AG10803 (cell line): ENCODE measurements at regions not wholly inside any gene's neighbourhood (a gene's known extent, or its start where the extent isn't known, plus 50 kb on each side); places are given as distances from the start of the nearest gene placed in this dataset.

Experiments
- DNase-seq: peaks from one replicate; pipeline ENCODE4 v3.0.0; 2010; ENCODE audit warnings: low read depth
- H3K4me3 ChIP-seq: 2 replicates; pipeline ENCODE4 v1.5.1; 2011; ENCODE audit warnings: mild to moderate bottlenecking, low read length, control low read depth
- TF ChIP-seq, protein P1 (sequence below): conservative IDR thresholded peaks from 2 replicates; pipeline ENCODE4 v1.5.1; 2011; ENCODE audit warnings: mild to moderate bottlenecking, low read length, control low read depth, inconsistent platforms

DNA sequence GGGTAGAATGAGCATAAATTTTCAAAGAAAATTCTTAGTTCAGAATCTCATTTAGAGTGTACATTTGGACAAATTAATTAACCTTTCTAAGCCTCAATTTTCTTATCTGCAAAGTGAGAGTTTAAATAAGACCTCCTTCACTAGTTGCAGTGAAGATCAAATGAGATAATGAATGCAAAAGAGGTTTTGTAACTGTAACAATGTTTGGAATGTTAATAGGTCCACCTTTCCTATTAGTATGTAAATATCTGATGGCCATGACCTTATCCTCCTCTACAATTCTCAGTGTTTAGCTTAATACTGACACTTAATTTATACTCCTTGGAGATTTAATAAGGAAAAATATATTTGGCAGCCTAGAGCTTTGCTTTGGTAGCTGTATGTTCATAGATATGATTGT lies 138.8 kb downstream of the GABRG1 start:
- TF ChIP-seq, protein P1, sequence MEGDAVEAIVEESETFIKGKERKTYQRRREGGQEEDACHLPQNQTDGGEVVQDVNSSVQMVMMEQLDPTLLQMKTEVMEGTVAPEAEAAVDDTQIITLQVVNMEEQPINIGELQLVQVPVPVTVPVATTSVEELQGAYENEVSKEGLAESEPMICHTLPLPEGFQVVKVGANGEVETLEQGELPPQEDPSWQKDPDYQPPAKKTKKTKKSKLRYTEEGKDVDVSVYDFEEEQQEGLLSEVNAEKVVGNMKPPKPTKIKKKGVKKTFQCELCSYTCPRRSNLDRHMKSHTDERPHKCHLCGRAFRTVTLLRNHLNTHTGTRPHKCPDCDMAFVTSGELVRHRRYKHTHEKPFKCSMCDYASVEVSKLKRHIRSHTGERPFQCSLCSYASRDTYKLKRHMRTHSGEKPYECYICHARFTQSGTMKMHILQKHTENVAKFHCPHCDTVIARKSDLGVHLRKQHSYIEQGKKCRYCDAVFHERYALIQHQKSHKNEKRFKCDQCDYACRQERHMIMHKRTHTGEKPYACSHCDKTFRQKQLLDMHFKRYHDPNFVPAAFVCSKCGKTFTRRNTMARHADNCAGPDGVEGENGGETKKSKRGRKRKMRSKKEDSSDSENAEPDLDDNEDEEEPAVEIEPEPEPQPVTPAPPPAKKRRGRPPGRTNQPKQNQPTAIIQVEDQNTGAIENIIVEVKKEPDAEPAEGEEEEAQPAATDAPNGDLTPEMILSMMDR = no peak
- H3K4me3 ChIP-seq = no peak overlapping the region
- DNase-seq = no peak

DNA sequence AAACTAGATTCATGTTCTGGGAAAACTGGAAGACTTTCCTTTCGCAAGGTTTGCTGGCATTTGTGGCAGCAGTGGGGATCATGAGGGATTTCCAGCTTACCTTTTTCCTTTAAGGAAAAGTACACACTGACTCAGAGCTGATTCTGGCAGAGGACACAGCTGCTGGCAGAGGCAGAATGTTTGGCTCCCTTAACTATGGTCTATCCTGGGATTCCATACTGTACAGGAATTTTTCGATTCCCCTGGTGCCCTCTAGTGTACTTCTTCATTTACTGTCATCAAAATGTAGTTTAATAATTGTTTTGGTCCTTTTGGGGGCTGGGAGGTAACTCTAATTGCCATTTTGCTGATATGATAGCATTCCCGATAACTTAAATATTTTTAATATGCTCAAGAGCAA lies 152.7 kb downstream of the GABRG1 start:
- TF ChIP-seq, protein P1 = no peak
- DNase-seq = no peak
- no peak overlapping the region for H3K4me3 ChIP-seq

DNA sequence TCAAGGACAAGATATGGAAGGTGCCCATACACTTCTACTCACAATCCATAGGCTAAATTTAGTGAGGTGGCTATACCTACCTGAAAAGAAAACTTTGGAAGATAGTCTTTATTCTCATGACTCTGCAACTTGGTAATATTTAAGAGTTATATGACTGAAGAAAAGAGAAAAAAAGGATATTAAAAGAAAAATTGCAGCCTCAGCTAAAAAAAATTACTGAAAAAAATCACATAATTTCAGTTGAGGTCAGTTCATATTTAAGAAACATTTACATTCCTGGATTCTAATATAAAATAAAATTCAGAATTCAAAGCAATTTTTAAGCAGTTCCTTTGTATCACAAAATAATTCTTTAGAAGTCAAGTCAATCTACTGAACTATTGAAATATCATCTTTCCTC lies 166.5 kb downstream of the GABRG1 start:
- no peak overlapping the region for H3K4me3 ChIP-seq
- TF ChIP-seq, protein P1 = no peak
- no peak for DNase-seq

DNA sequence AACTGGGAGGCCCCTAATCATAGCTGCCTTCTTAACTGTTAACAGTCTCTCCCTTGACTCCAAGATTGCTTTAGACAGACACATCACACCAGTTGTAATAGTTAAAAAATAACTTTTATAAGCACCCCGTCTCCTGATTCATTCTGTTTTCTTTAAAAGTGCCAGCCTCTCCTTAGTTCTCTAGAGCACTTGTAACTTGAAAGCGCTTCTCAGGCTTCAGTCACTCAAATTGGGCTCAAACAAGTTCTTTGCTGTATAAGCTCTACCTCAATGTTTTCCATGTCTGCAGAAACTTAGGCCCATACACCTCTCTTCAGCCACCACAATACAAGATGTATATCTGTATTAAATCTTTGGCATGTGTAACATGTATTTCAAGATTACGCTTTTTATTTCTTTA lies 169.6 kb downstream of the GABRG1 start:
- no peak overlapping the region for H3K4me3 ChIP-seq
- TF ChIP-seq, protein P1 = no peak
- no peak for DNase-seq

DNA sequence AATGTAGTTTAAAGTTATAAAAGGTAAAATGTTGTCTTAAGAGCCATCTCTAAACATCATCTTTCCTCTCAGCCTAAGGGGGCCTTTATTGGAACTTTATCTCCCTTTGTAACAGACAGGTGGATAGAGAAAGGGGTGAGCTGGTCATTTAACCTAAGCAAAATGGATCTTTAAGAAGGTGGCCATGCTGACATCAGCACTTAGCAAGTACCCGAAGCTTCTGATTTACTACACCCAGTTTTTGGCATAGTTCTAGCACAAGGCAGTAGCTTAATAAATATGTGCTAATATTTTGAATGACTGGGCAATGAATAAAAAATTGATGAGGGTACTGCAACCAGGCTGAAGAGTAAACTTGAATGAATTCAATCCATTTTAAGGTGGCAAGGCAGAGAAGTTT lies 172.7 kb downstream of the GABRG1 start:
- no peak for DNase-seq
- TF ChIP-seq, protein P1 = no peak
- no peak overlapping the region for H3K4me3 ChIP-seq

DNA sequence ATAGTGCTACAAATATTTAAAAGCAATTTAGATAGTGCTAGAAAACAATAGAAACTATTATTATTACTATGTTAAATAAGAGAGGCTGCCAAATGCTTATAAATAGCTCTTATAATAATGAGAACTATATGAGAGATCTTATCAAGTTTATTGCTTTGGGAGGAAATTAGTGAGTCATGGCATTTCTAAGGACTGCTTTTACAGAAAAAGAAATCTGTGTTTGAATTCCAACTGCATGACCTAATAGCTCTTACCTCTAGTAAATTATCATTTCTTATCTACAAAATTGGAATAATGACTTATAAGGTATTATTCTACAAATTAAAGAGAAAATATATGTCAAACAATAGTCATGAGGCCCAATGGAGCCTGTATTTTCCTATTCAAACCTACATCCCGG lies 177.2 kb downstream of the GABRG1 start:
- TF ChIP-seq, protein P1 = no peak
- no peak for DNase-seq
- H3K4me3 ChIP-seq = no peak overlapping the region

DNA sequence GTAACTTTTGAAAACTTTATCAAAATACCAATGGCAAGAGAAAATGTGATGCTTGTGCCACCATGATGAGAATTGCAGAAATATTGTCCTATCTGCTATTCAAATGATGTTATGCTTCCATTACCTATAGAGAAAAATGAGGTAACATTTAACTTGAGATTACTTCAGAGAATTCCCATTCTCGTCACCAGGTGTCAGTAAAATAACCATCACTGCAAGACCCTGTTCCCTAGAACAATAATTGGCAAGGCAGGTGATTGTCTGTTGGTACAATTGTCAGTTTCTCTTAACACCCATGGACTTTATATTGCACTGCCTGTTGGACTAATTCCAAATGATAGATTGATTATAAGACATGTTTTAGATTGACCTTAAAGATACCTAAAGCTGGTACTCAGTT lies 179.9 kb downstream of the GABRG1 start:
- no peak for DNase-seq
- TF ChIP-seq, protein P1 = no peak
- no peak overlapping the region for H3K4me3 ChIP-seq
